Keratinocyte (primary cell): ENCODE measurements at regions not wholly inside any gene's neighbourhood (a gene's known extent, or its start where the extent isn't known, plus 50 kb on each side); places are given as distances from the start of the nearest gene placed in this dataset.

Experiments
- DNase-seq: peaks from one replicate; pipeline ENCODE4 v3.0.0-alpha.2; 2011; ENCODE audit warnings: low read depth, missing footprints, low spot score
- FAIRE-seq: peaks from 2 replicates; lab custom pipeline; 2011; peaks lifted over from hg19 to GRCh38; lab: Jason Lieb, UNC
- H2AFZ ChIP-seq: 2 replicates; pipeline ENCODE4 v1.6.0; 2012; ENCODE audit warnings: low read length, control low read depth, inconsistent platforms; ENCODE audit not compliant: control insufficient read depth
- H3K27ac ChIP-seq: 2 replicates; pipeline ENCODE4 v1.5.1; 2011; ENCODE audit warnings: low read length; ENCODE audit not compliant: control insufficient read depth, insufficient read depth
- H3K27me3 ChIP-seq: 3 replicates; pipeline ENCODE4 v1.6.0; 2011; ENCODE audit warnings: low read length; ENCODE audit not compliant: control insufficient read depth, insufficient read depth; ENCODE audit errors: extremely low read depth
- H3K36me3 ChIP-seq, 2 experiments: 2 replicates in 1 of 2; 3 replicates in 1 of 2; pipeline ENCODE4 v1.5.1; 2011; ENCODE audit warnings: low read length in 2 of 2, mild to moderate bottlenecking in 1 of 2; ENCODE audit not compliant: control insufficient read depth in 2 of 2, insufficient read depth in 2 of 2; ENCODE audit errors: extremely low read depth in 1 of 2
- H3K4me1 ChIP-seq: 3 replicates; pipeline ENCODE4 v1.5.1; 2011; ENCODE audit warnings: low read length; ENCODE audit not compliant: control insufficient read depth, insufficient read depth; ENCODE audit errors: extremely low read depth
- H3K4me2 ChIP-seq: 3 replicates; pipeline ENCODE4 v1.6.0; 2011; ENCODE audit warnings: low read depth, low read length; ENCODE audit not compliant: control insufficient read depth, insufficient read depth; ENCODE audit errors: extremely low read depth
- H3K4me3 ChIP-seq, 3 experiments: fragments of 200-600 bp in 1 of 3; sonication (generic) in 1 of 3; 2 replicates in 2 of 3; 3 replicates in 1 of 3; pipeline ENCODE4 v1.5.1; 2011 to 2016; ENCODE audit warnings: low read length in 3 of 3, mild to moderate bottlenecking in 3 of 3, control low read depth in 2 of 3, inconsistent platforms in 1 of 3, low read depth in 1 of 3, mixed read lengths in 1 of 3, mixed run types in 1 of 3, moderate library complexity in 1 of 3; ENCODE audit not compliant: control insufficient read depth in 2 of 3, insufficient read depth in 2 of 3; ENCODE audit errors: extremely low read depth in 1 of 3
- H3K79me2 ChIP-seq: 2 replicates; pipeline ENCODE4 v1.6.0; 2012; ENCODE audit warnings: low read length; ENCODE audit not compliant: control insufficient read depth, insufficient read depth
- H3K9ac ChIP-seq: 3 replicates; pipeline ENCODE4 v1.6.0; 2011; ENCODE audit warnings: low read length; ENCODE audit not compliant: control insufficient read depth, insufficient read depth; ENCODE audit errors: extremely low read depth
- H3K9me1 ChIP-seq: 3 replicates; pipeline ENCODE4 v1.6.0; 2011; ENCODE audit warnings: low read length; ENCODE audit not compliant: control insufficient read depth, insufficient read depth; ENCODE audit errors: extremely low read depth
- H3K9me3 ChIP-seq: 2 replicates; pipeline ENCODE4 v1.5.1; 2012; ENCODE audit warnings: low read depth, low read length; ENCODE audit not compliant: control insufficient read depth
- H4K20me1 ChIP-seq: 3 replicates; pipeline ENCODE4 v1.6.0; 2011; ENCODE audit warnings: low read length; ENCODE audit not compliant: control insufficient read depth, insufficient read depth; ENCODE audit errors: extremely low read depth
- CTCF ChIP-seq, 3 experiments: IDR thresholded peaks in 1 of 3; conservative IDR thresholded peaks in 1 of 3; optimal IDR thresholded peaks in 1 of 3; 2 replicates in 2 of 3; 3 replicates in 1 of 3; pipeline versions ENCODE3 to v1.5.1; 2011; ENCODE audit warnings: low read length in 3 of 3, mild to moderate bottlenecking in 3 of 3, moderate library complexity in 2 of 3, control low read depth in 1 of 3, inconsistent platforms in 1 of 3; ENCODE audit not compliant: insufficient read depth in 2 of 3; ENCODE audit errors: extremely low read depth in 1 of 3
- EZH2 ChIP-seq: IDR thresholded peaks from one replicate; pipeline ENCODE4 v1.6.1; 2012; ENCODE audit warnings: inconsistent platforms, mild to moderate bottlenecking, low read length, moderate library complexity
- dilution Hi-C: fragments of 300-500 bp; cut with MboI; formaldehyde crosslinking; loops from one replicate; pipeline ENCODE4 v1.7.0; 2020; ENCODE audit warnings: low sequenced_read_pairs; ENCODE audit not compliant: extremely low pct_ligation_motif_present

GRCh38 chr5:175351897-175352590 lies 91.9 kb downstream of the DRD1 start:
- TF ChIP-seq CTCF (optimal IDR thresholded peaks at IDR 0.05 in 1 of 3, IDR thresholded peaks at IDR 0.05 in 1 of 3, conservative IDR thresholded peaks at IDR 0.05 in 1 of 3; ENCODE audit: extremely low read depth in 1 of 3, insufficient read depth in 2 of 3, low read length in 3 of 3) (no peak), EZH2 (no peak)
- dilution Hi-C loops = no loop called here

GRCh38 chr5:175351126-175351525 lies 92.9 kb downstream of the DRD1 start:
- Histone ChIP-seq H2AFZ (no peak overlapping the region), H3K9me3 (no peaks in the 10 kb centered on the region), H4K20me1 (no peaks in the 10 kb centered on the region), H3K79me2 (no peaks in the 10 kb centered on the region), H3K27ac (no peak overlapping the region), H3K9me1 (no peaks in the 10 kb centered on the region), H3K4me1 (peaks cover 8% of the 10 kb centered on the region), H3K36me3 (no peaks in the 10 kb centered on the region), H3K4me3 (no peak overlapping the region), H3K9ac (no peak overlapping the region), H3K4me2 (no peak overlapping the region), H3K27me3 (no peaks in the 10 kb centered on the region)
- FAIRE-seq (no peak), DNase-seq (no peak)
- dilution Hi-C loops = no loop called here
- TF ChIP-seq EZH2 (no peak), CTCF (optimal IDR thresholded peaks at IDR 0.05 in 1 of 3, IDR thresholded peaks at IDR 0.05 in 1 of 3, conservative IDR thresholded peaks at IDR 0.05 in 1 of 3; ENCODE audit: extremely low read depth in 1 of 3, insufficient read depth in 2 of 3, low read length in 3 of 3) (no peak)

More at GRCh38 chr5:175351897-175352590, 91.9 kb downstream of the DRD1 start:
- H3K27me3 ChIP-seq = no peaks in the 10 kb centered on the region
- no peak overlapping the region for H3K27ac ChIP-seq
- H3K79me2 ChIP-seq = no peaks in the 10 kb centered on the region
- no peaks in the 10 kb centered on the region for H3K9me1 ChIP-seq
- H3K9me3 ChIP-seq = no peaks in the 10 kb centered on the region
- H4K20me1 ChIP-seq = no peaks in the 10 kb centered on the region
- H3K4me1 ChIP-seq = peaks cover 4% of the 10 kb centered on the region
- no peak overlapping the region for H3K4me3 ChIP-seq
- DNase-seq (no peak), FAIRE-seq (no peak)
- no peak overlapping the region for H3K4me2 ChIP-seq
- no peak overlapping the region for H2AFZ ChIP-seq
- H3K9ac ChIP-seq = no peak overlapping the region
- no peaks in the 10 kb centered on the region for H3K36me3 ChIP-seq
